Stimulated activated CD8-positive, alpha-beta memory T cell treated with anti-CD3 and anti-CD28 coated beads, Interleukin-2, amount 100 ng/mL, for 1 hour (primary cell): ENCODE measurements at regions not wholly inside any gene's neighbourhood (a gene's known extent, or its start where the extent isn't known, plus 50 kb on each side); places are given as distances from the start of the nearest gene placed in this dataset.
"Not testable (repeated sequence)": the region's sequence is repeated elsewhere in the genome, so short reads cannot be mapped to it uniquely, and the experiment has no call there.

Experiments used
- DNase-seq, 2 donors: peaks; one replicate each; pipeline ENCODE4 v3.0.0-alpha.2; 2020; ENCODE audit warnings: low read depth in 2 of 2

DNA sequence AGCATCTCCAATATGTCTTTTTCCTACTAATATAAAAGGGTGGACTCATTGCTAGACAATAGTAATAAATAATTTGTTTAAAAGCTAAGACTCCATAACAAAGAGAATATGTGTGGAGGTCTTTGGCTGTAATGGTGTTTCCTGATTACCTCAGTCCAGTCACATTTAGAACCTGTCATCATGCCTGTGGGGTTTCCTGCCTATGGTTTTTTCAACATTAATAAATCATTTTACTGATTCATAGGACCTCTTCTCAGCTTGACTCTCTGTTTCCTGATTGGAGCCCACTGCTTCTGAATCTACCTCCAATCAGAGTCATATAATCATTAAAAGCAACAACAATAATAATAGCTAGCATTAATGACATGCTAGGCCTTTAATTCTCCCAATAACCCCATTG lies 52.4 kb upstream of the GNAI1 start:
- DNase-seq, result no peak

- no peak for DNase-seq
Observed at GRCh38 chr7:80078886-80079285, 55.7 kb upstream of the GNAI1 start.

GRCh38 chr7:80078159-80078731 lies 56.4 kb upstream of the GNAI1 start:
- no peak for DNase-seq

DNA sequence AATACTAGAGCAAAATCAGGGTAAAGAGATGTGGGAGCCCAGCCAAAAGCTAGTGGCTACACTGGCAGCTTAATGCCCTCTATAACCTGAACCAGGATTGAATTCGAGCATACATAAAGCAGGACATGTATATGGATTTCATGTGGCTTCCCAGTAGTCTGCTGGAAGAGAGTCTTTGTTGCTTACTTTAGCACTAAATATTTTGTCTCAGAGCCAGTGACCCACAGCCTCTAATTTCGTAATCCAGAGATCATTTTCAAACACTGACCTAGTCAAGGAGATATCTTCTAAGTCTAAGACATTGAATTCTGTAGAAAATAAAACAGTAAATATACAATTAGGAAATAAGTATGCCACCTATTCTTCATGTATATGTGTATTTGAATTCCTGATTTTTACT lies 64.2 kb upstream of the GNAI1 start:
- no peak for DNase-seq

- DNase-seq, result no peak
Observed at GRCh38 chr7:80066639-80067038, 68.0 kb upstream of the GNAI1 start.

- DNase-seq, result no peak
Observed at GRCh38 chr7:80063834-80064233, 70.8 kb upstream of the GNAI1 start.

- no peak for DNase-seq
Observed at GRCh38 chr7:80060218-80060806, 74.3 kb upstream of the GNAI1 start.

- DNase-seq, result no peak
Observed at GRCh38 chr7:80057488-80057887, 77.1 kb upstream of the GNAI1 start.

- no peak for DNase-seq
Observed at GRCh38 chr7:80054356-80054755, 80.3 kb upstream of the GNAI1 start.

- DNase-seq, result no peak
Observed at GRCh38 chr7:80053124-80053523, 81.5 kb upstream of the GNAI1 start.

- DNase-seq, result no peak
Observed at GRCh38 chr7:80047856-80048459, 86.7 kb upstream of the GNAI1 start.

GRCh38 chr7:80047032-80047431 lies 87.6 kb upstream of the GNAI1 start:
- no peak for DNase-seq

DNA sequence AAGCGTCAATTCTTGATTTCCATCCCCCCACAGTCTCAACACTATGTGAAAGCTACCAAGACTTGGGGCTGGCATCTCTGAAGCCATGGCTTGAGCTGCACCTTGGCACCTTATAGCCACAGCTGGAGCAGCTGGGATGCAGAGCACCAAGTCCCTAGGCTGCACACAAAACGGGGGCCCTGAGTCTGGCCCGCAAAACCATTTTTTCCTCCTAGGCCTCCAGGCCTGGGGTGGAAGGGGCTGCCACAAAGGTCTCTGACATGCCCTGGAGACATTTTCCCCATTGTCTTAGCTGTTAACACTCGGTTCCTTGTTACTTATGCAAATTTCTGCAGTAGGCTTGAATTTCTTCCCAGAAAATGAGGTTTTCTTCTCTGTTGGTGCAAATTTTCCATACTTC lies 89.8 kb upstream of the GNAI1 start:
- no peak for DNase-seq

GRCh38 chr7:80040752-80041151 lies 93.9 kb upstream of the GNAI1 start:
- DNase-seq, result no peak

DNA sequence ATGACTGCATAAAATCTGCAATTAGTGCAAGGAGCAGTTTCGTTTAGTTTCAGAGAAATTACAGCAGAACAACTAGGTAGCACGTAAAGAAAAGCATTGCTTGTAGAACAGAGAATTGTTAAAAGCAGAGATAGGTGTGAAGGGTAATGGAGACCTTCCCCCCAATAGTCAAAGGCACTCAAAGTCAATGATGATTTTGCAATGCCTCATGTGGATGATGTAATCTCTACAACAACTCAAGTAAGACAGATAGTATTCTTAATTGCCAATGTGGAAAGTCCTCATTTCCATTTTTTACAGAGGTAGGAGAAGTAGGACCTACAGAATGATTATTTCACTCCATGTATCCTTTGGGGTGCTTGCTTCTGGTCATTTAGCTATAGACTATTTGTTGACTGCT lies 94.3 kb upstream of the GNAI1 start:
- DNase-seq, result no peak

- DNase-seq, result no peak
Observed at GRCh38 chr7:80039251-80039884, 95.3 kb upstream of the GNAI1 start.

GRCh38 chr7:80037689-80038088 lies 96.9 kb upstream of the GNAI1 start:
- no peak for DNase-seq

DNA sequence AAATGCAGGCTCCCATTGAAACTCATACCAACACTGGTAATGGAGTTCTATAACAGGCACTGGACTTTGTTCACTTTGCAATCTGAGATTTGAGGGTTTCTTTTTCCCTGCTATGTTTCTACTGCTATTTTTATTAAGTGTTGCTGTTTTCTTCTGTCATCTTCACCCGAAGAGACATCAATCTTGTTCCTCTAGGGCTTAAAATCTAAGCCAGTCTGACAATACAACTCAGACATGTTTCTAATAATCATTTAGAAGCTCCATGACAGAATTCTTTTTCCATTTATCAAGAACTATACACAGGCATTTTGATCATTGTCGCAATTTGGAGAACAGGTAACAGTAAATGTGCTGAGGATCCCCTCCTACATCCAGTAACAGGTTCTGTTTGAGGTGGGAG lies 98.5 kb upstream of the GNAI1 start:
- no peak for DNase-seq

GRCh38 chr7:80028717-80029116 lies 105.9 kb upstream of the GNAI1 start:
- no peak for DNase-seq

GRCh38 chr7:80027611-80028173 lies 106.9 kb upstream of the GNAI1 start:
- DNase-seq, result no peak

DNA sequence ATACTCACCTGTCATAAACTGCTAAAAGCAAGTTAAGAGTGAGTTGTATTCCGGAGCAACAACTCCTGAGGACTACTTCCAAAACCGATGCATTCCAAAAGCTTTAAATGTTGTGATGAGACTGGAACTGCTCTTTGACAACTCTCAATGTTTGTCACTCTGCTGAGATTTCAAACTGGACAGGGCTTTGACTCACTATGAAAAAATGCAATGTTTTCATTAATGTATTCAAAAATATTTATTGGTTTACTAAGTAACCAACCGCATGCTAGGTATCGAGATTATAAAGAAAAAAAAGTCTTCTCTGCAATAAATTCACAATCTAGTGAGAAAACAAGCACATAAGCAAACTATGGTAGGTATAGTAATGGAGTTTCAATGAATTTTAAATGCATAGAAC lies 107.9 kb upstream of the GNAI1 start:
- DNase-seq, result no peak

- not testable (repeated sequence) for DNase-seq
Observed at GRCh38 chr7:80020277-80020676, 114.4 kb upstream of the GNAI1 start.

DNA sequence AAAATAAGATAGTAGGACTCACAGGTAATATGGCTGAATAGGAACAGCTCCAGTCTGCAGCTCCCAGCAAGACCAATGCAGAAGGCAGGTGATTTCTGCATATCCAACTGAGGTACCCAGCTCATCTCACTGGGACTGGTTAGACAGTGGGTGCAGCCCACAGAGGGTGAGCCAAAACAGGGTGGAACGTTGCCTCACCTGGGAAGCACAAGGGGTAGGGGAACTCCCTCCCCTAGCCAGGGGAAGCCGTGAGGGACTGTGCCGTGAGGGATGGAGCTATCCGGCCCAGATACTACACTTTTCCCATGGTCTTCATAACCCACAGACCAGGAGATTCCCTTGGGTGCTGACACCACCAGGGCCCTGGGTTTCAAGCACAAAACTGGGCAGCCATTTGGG lies 114.8 kb upstream of the GNAI1 start:
- not testable (repeated sequence) for DNase-seq
